ENCODE measurements at regions not wholly inside any gene's neighbourhood (a gene's known extent, or its start where the extent isn't known, plus 50 kb on each side); places are given as distances from the start of the nearest gene placed in this dataset.

GRCh38 chr5:107067395-107067794, 603.3 kb downstream of the EFNA5 start:
- no peaks in the 10 kb centered on the region for H3K36me3 Mint-ChIP-seq (ENCODE audit: low read depth, unreplicated experiment)
- DNase-seq (ENCODE audit: low spot score): no peak
- H3K4me3 Mint-ChIP-seq (ENCODE audit: unreplicated experiment): no peak overlapping the region
- no peak for TF ChIP-seq CTCF (IDR thresholded peaks at IDR 0.05; ENCODE audit: unreplicated experiment)
- H3K9me3 Mint-ChIP-seq (ENCODE audit: unreplicated experiment): no peaks in the 10 kb centered on the region
- H3K4me1 Mint-ChIP-seq (ENCODE audit: unreplicated experiment): no peaks in the 10 kb centered on the region
- H3K27ac Mint-ChIP-seq (ENCODE audit: unreplicated experiment): no peak overlapping the region
- no peaks in the 10 kb centered on the region for H3K27me3 Mint-ChIP-seq (ENCODE audit: unreplicated experiment)

- DNase-seq (ENCODE audit: low spot score): no peak
- H3K4me1 Mint-ChIP-seq (ENCODE audit: unreplicated experiment): no peaks in the 10 kb centered on the region
- TF ChIP-seq CTCF (IDR thresholded peaks at IDR 0.05; ENCODE audit: unreplicated experiment): no peak
- no peak overlapping the region for H3K4me3 Mint-ChIP-seq (ENCODE audit: unreplicated experiment)
- H3K27ac Mint-ChIP-seq (ENCODE audit: unreplicated experiment): no peak overlapping the region
- H3K27me3 Mint-ChIP-seq (ENCODE audit: unreplicated experiment): no peaks in the 10 kb centered on the region
- no peaks in the 10 kb centered on the region for H3K36me3 Mint-ChIP-seq (ENCODE audit: low read depth, unreplicated experiment)
- no peaks in the 10 kb centered on the region for H3K9me3 Mint-ChIP-seq (ENCODE audit: unreplicated experiment)
These were observed 607.2 kb downstream of the EFNA5 start for GRCh38 chr5:107063511-107063910.

DNA sequence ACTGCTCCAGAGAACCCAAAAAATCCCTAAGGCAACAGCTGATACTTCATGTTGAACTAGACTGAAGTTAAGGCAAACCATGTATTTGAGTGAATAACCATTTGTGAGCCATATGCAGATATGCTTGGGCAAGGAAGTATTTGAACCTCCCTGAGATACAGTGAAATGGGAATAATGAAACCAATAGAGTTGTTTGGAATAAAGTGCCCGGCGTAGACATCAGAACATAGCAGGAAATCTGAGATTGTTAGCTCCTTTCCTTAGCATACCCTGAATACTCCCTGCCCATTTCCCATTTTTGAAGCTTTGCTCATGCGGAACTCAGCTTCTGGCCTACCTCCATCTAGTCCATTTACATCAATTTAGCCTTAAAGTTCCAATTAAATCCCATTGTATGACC, 611.9 kb downstream of the EFNA5 start:
- H3K9me3 Mint-ChIP-seq (ENCODE audit: unreplicated experiment): no peaks in the 10 kb centered on the region
- H3K4me3 Mint-ChIP-seq (ENCODE audit: unreplicated experiment): no peak overlapping the region
- no peaks in the 10 kb centered on the region for H3K4me1 Mint-ChIP-seq (ENCODE audit: unreplicated experiment)
- no peaks in the 10 kb centered on the region for H3K36me3 Mint-ChIP-seq (ENCODE audit: low read depth, unreplicated experiment)
- no peak for TF ChIP-seq CTCF (IDR thresholded peaks at IDR 0.05; ENCODE audit: unreplicated experiment)
- no peak overlapping the region for H3K27ac Mint-ChIP-seq (ENCODE audit: unreplicated experiment)
- H3K27me3 Mint-ChIP-seq (ENCODE audit: unreplicated experiment): no peaks in the 10 kb centered on the region
- no peak for DNase-seq (ENCODE audit: low spot score)

- H3K27me3 Mint-ChIP-seq (ENCODE audit: unreplicated experiment): no peaks in the 10 kb centered on the region
- no peaks in the 10 kb centered on the region for H3K36me3 Mint-ChIP-seq (ENCODE audit: low read depth, unreplicated experiment)
- no peaks in the 10 kb centered on the region for H3K4me1 Mint-ChIP-seq (ENCODE audit: unreplicated experiment)
- DNase-seq (ENCODE audit: low spot score): no peak
- H3K27ac Mint-ChIP-seq (ENCODE audit: unreplicated experiment): no peak overlapping the region
- TF ChIP-seq CTCF (IDR thresholded peaks at IDR 0.05; ENCODE audit: unreplicated experiment): no peak
- H3K4me3 Mint-ChIP-seq (ENCODE audit: unreplicated experiment): no peak overlapping the region
- no peaks in the 10 kb centered on the region for H3K9me3 Mint-ChIP-seq (ENCODE audit: unreplicated experiment)
These were observed 612.5 kb downstream of the EFNA5 start for GRCh38 chr5:107058235-107058634.

- no peak for TF ChIP-seq CTCF (IDR thresholded peaks at IDR 0.05; ENCODE audit: unreplicated experiment)
- no peaks in the 10 kb centered on the region for H3K27me3 Mint-ChIP-seq (ENCODE audit: unreplicated experiment)
- DNase-seq (ENCODE audit: low spot score): no peak
- no peak overlapping the region for H3K4me3 Mint-ChIP-seq (ENCODE audit: unreplicated experiment)
- no peaks in the 10 kb centered on the region for H3K36me3 Mint-ChIP-seq (ENCODE audit: low read depth, unreplicated experiment)
- no peak overlapping the region for H3K27ac Mint-ChIP-seq (ENCODE audit: unreplicated experiment)
- H3K9me3 Mint-ChIP-seq (ENCODE audit: unreplicated experiment): no peaks in the 10 kb centered on the region
- no peaks in the 10 kb centered on the region for H3K4me1 Mint-ChIP-seq (ENCODE audit: unreplicated experiment)
These were observed 614.5 kb downstream of the EFNA5 start for GRCh38 chr5:107056278-107056677.

Measured in endothelial cell (in vitro differentiated cells).